Activated CD8-positive, alpha-beta T cell treated with anti-CD3 and anti-CD28 coated beads, Interleukin-2, amount 10 ng/mL, durations not matched to agents 7 days and 5 days (primary cell): ENCODE measurements at regions not wholly inside any gene's neighbourhood (a gene's known extent, or its start where the extent isn't known, plus 50 kb on each side); places are given as distances from the start of the nearest gene placed in this dataset.

Experiments
- ATAC-seq: fragments of 150-1000 bp; cut with Tn5 transposase; one replicate; pipeline ENCODE4 v1.10.0; 2021; ENCODE audit warnings: moderate library complexity
- CTCF ChIA-PET: fragments of 350-600 bp; sonication (Branson Sonifier 250); formaldehyde crosslinking; loops from one replicate; lab custom pipeline; 2021; ENCODE audit warnings: antibody characterized with exemption; lab: Charles Lee
- POLR2A ChIA-PET: fragments of 350-600 bp; sonication (Branson Sonifier 250); formaldehyde crosslinking; loops from one replicate; lab custom pipeline; 2021; ENCODE audit warnings: antibody characterized with exemption; lab: Charles Lee
- DNase-seq: peaks from one replicate; pipeline ENCODE4 v3.0.0-alpha.2; 2020
- H3K27ac Mint-ChIP-seq: one replicate; pipeline ENCODE4 v1.8.0; 2021; ENCODE audit warnings: mild to moderate bottlenecking, mixed read lengths
- H3K27me3 Mint-ChIP-seq: one replicate; pipeline ENCODE4 v1.8.0; 2021; ENCODE audit warnings: low read depth, mixed read lengths
- H3K36me3 Mint-ChIP-seq: one replicate; pipeline ENCODE4 v1.8.0; 2021; ENCODE audit warnings: low read depth, mixed read lengths
- H3K4me1 Mint-ChIP-seq: one replicate; pipeline ENCODE4 v1.8.0; 2021; ENCODE audit warnings: low read depth, mixed read lengths
- H3K4me3 Mint-ChIP-seq: one replicate; pipeline ENCODE4 v1.8.0; 2021; ENCODE audit warnings: mild to moderate bottlenecking, mixed read lengths
- H3K9me3 Mint-ChIP-seq: one replicate; pipeline ENCODE4 v1.8.0; 2022; ENCODE audit warnings: mixed read lengths; ENCODE audit not compliant: insufficient read depth

DNA sequence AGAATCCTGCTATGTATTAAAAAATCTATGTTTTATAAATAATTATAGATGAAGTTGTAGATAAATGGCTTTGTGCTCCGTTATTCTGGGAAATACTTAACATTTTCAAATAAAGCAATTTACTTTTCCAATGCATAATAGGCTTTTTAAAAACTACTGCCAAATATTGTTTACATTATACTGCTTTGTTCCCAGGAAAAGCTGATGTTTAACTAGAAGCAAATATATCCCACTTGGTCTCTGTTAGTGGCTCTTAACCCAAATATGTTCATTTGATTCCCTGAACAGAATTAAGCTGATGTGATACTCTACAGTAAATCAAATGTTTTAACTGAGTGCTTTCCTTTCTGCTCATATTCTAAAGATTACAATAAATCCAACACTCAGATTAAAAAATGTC lies 326.3 kb downstream of the SLCO4C1 start:
- no peaks in the 10 kb centered on the region for H3K36me3 Mint-ChIP-seq
- no peak overlapping the region for H3K27ac Mint-ChIP-seq
- no peak overlapping the region for H3K4me3 Mint-ChIP-seq
- DNase-seq (no peak), ATAC-seq (no peak)
- H3K9me3 Mint-ChIP-seq: no peaks in the 10 kb centered on the region
- H3K27me3 Mint-ChIP-seq: no peaks in the 10 kb centered on the region
- CTCF ChIA-PET: no interaction called here
- H3K4me1 Mint-ChIP-seq: no peaks in the 10 kb centered on the region
- POLR2A ChIA-PET: no interaction called here

DNA sequence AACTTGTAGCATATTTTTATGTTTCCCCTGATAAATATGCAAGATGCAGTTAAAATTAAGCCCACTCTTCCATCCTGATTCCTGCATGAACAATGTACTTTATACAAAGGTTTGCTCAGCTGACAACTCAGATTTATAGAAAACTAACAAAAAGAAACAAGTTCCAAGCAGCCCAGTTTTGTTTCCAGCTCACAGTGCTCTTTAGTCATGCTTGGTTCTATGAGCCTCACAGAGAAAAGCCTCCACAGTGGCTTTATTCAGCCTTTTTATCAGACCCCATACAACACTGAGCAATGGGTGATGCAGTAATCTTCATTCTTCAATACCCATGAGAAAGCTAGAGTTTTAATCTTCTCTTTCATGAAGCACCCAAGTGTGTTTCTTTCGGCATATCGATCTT lies 329.6 kb downstream of the SLCO4C1 start:
- H3K36me3 Mint-ChIP-seq: no peaks in the 10 kb centered on the region
- POLR2A ChIA-PET: interaction anchor here (0.6 kb wide), 1 partner anchor 313 kb away, joined by 3 read pairs; no protein-coding TSS in a partner anchor
- no peaks in the 10 kb centered on the region for H3K9me3 Mint-ChIP-seq
- CTCF ChIA-PET: no interaction called here
- no peaks in the 10 kb centered on the region for H3K27me3 Mint-ChIP-seq
- no peak for DNase-seq
- no peak for ATAC-seq
- H3K4me1 Mint-ChIP-seq: no peaks in the 10 kb centered on the region
- H3K27ac Mint-ChIP-seq: no peak overlapping the region
- no peak overlapping the region for H3K4me3 Mint-ChIP-seq

DNA sequence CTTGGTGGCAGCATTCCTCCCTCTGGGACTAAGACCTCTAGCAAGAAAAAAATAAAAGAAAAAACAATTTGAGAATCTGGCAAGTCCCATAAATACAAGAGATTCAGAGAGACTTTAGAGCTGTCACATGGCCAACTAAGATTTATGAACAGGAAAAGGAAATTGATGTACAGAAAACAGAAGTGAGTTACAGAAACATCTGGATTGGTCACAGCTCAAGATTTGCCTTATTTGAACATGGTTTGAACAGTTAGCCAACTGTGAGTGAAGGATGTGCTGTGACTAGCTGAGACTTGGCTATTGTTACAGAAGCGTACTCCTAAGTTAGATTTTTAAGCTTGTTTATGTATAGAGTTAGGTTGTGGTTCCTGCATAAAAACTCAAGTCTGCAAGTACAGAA lies 340.2 kb downstream of the SLCO4C1 start:
- DNase-seq (no peak), ATAC-seq (no peak)
- ChIA-PET POLR2A (no interaction called here), CTCF (no interaction called here)
- Mint-ChIP-seq H3K27ac (no peak overlapping the region), H3K9me3 (no peaks in the 10 kb centered on the region), H3K36me3 (no peaks in the 10 kb centered on the region), H3K4me1 (no peaks in the 10 kb centered on the region), H3K27me3 (no peaks in the 10 kb centered on the region), H3K4me3 (no peak overlapping the region)

DNA sequence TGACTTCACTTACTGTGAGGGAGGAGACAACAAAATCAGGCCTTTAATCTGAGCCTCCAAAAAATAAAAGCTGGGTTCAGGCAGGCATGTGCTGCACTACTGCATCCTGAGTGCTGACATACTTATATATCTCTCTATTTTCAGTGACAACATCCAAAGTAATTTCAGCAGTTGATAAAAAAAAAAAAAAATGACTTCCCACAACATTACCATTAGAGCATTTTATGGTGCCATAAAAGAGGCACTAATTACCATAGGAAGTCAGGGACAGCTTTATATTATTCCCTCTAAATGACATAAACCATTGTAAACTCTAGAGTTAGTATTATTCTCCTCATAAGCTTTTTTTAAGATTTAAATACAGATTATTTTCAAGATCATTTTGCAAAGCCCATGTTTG lies 346.1 kb downstream of the SLCO4C1 start:
- ATAC-seq: no peak
- Mint-ChIP-seq H3K4me3 (no peak overlapping the region), H3K4me1 (no peaks in the 10 kb centered on the region), H3K36me3 (no peaks in the 10 kb centered on the region), H3K27me3 (no peaks in the 10 kb centered on the region), H3K9me3 (no peaks in the 10 kb centered on the region), H3K27ac (no peak overlapping the region)
- no peak for DNase-seq
- POLR2A ChIA-PET: no interaction called here
- CTCF ChIA-PET: no interaction called here

DNA sequence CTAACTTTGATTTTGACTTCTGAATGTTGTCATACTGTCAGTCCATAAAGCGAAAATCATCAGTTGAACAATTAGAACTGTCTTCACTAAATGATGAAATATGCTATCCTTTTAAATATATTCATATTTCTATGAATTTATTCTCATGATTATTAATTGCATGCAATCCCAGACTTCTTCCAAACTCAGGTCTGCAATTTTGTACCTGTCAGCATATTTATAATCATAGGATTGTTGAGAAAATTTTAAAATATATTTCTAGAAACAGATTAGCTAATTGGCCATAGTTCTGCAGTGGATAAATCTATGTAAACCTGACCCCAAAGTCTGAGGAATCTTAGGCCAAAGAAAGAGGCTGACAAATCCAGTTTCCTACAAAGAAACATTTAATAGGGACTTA lies 347.5 kb downstream of the SLCO4C1 start:
- ATAC-seq: no peak
- H3K27ac Mint-ChIP-seq: no peak overlapping the region

DNA sequence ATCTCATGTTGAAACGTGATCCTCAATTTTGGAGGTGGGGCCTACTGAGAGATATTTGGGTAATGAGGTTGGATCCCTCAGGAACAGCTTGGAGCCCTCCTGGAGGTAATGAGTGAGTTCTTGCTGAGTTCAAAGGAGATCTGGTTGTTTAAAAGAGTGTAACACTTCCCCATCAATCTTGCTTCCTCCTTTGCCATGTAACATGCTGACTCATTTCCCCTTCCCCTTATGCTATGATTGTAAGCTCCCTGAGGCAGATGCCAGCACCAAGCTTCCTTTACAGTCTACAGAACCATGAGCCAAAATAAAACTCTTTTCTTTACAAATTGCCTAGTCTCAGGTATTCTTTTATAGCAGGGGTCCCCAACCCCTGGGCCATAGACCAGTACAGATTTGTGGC lies 352.3 kb downstream of the SLCO4C1 start:
- ChIA-PET POLR2A (no interaction called here), CTCF (interaction anchor here (2.6 kb wide), 1 partner anchor 211 kb away, joined by 7 read pairs; no protein-coding TSS in a partner anchor)
- Mint-ChIP-seq H3K27me3 (no peaks in the 10 kb centered on the region), H3K27ac (no peak overlapping the region), H3K9me3 (no peaks in the 10 kb centered on the region), H3K36me3 (no peaks in the 10 kb centered on the region), H3K4me3 (no peak overlapping the region), H3K4me1 (peaks cover 4% of the 10 kb centered on the region)
- no peak for DNase-seq
- ATAC-seq: no peak

More for the DNA sequence above, 347.5 kb downstream of the SLCO4C1 start:
- H3K4me3 Mint-ChIP-seq: no peak overlapping the region
- POLR2A ChIA-PET: no interaction called here
- peaks cover 3% of the 10 kb centered on the region for H3K4me1 Mint-ChIP-seq
- no peaks in the 10 kb centered on the region for H3K9me3 Mint-ChIP-seq
- DNase-seq: no peak
- CTCF ChIA-PET: no interaction called here
- no peaks in the 10 kb centered on the region for H3K27me3 Mint-ChIP-seq
- no peaks in the 10 kb centered on the region for H3K36me3 Mint-ChIP-seq

DNA sequence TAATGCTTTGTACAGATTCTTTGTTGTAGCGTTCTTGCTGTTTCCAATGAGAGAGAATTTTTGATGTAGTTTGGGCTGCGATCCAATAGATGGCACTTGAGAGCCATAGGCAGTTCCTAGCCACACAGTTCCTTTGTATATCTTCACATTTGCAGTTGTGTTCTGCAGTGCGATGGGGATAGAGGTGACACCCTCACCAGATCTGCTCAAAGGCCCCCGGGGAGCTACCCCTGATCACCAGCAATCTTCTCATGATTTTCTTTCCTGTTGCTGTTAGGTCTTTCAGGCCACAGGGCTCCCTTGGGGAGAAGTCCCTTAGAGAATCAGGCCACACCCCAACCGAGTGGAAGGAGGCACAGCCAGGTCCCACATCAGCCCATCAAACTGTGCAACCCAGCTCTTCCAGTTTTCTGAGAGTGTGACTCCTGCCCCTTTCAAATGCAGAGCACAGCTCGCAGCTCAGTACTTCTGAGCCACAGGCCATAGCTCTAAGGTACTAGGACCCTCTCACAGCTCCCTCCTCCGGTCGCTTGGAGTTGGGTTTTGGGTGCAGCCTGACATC lies 353.7 kb downstream of the SLCO4C1 start:
- H3K9me3 Mint-ChIP-seq: no peaks in the 10 kb centered on the region
- no peak overlapping the region for H3K4me3 Mint-ChIP-seq
- no peak for ATAC-seq
- peaks cover 4% of the 10 kb centered on the region for H3K4me1 Mint-ChIP-seq
- no peaks in the 10 kb centered on the region for H3K36me3 Mint-ChIP-seq
- ChIA-PET CTCF (interaction anchor here (0.9 to 2.6 kb wide), 3 partner anchors 9 to 212 kb away, joined by 6 to 7 read pairs (median 7); no protein-coding TSS in a partner anchor), POLR2A (no interaction called here)
- no peak overlapping the region for H3K27ac Mint-ChIP-seq
- no peaks in the 10 kb centered on the region for H3K27me3 Mint-ChIP-seq
- peak; percentile 25 for DNase-seq

DNA sequence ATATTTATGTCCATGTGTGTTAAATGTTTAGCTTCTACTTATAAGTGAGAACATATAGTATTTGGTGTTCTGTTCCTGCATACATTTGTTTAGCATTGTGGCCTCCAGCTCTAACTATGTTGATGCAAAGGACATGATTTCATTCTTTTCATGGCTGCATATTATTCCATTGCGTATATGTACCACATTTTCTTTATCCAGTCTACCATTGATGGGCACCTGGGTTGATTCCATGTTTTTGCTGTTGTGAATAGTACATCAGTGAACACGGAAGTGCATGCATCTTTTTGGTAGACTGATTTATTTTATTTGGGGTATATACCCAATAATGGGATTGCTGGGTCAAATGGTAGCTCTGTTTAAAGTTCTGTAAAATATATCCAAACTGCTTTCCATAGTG lies 359.0 kb downstream of the SLCO4C1 start:
- H3K36me3 Mint-ChIP-seq: no peaks in the 10 kb centered on the region
- ChIA-PET CTCF (no interaction called here), POLR2A (no interaction called here)
- H3K4me3 Mint-ChIP-seq: no peak overlapping the region
- ATAC-seq (no peak), DNase-seq (no peak)
- no peaks in the 10 kb centered on the region for H3K9me3 Mint-ChIP-seq
- H3K4me1 Mint-ChIP-seq: no peaks in the 10 kb centered on the region
- no peak overlapping the region for H3K27ac Mint-ChIP-seq
- H3K27me3 Mint-ChIP-seq: no peaks in the 10 kb centered on the region

DNA sequence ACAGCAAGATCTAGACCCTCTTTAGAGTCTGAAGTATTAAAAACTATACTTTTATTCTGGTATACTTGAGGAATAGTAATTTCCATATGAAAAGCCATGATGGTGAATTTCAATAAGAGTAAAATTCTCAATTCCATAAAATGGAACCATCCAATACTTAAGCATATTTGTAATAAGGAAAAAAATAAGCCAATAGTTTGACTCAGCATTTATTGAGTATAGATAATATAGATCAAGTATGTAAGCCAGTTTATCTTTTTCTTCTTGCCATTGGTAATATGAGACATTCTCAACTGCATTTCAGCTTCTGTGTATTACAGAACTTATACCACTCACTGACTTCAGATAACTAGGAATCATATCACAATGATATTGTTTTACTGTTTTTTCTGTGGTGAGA lies 361.0 kb downstream of the SLCO4C1 start:
- POLR2A ChIA-PET: no interaction called here
- ATAC-seq (no peak), DNase-seq (no peak)
- H3K9me3 Mint-ChIP-seq: no peaks in the 10 kb centered on the region
- CTCF ChIA-PET: no interaction called here
- no peaks in the 10 kb centered on the region for H3K27me3 Mint-ChIP-seq
- no peaks in the 10 kb centered on the region for H3K4me1 Mint-ChIP-seq
- no peak overlapping the region for H3K4me3 Mint-ChIP-seq
- no peak overlapping the region for H3K27ac Mint-ChIP-seq
- no peaks in the 10 kb centered on the region for H3K36me3 Mint-ChIP-seq

DNA sequence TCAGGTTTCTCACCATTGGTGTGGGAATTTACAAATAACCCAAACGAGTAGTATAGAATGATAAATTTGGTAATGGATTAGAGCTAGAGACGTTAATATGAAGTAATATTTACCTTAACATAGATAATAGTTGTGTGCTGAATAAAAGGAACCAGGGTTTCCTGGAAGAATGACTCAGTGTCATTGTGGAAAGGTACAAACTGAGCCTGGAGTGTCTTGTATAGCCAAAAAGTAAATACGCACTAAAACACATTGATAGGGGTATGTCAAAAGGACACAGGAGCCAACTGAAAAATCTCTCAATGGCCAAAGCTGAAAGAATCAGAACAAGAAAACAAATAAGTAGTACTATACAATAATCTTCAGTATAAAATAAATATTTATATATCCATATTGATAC lies 363.5 kb downstream of the SLCO4C1 start:
- Mint-ChIP-seq H3K9me3 (no peaks in the 10 kb centered on the region), H3K27ac (no peak overlapping the region), H3K4me3 (no peak overlapping the region), H3K27me3 (no peaks in the 10 kb centered on the region), H3K36me3 (no peaks in the 10 kb centered on the region), H3K4me1 (no peaks in the 10 kb centered on the region)
- ATAC-seq (no peak), DNase-seq (no peak)
- ChIA-PET CTCF (no interaction called here), POLR2A (no interaction called here)

DNA sequence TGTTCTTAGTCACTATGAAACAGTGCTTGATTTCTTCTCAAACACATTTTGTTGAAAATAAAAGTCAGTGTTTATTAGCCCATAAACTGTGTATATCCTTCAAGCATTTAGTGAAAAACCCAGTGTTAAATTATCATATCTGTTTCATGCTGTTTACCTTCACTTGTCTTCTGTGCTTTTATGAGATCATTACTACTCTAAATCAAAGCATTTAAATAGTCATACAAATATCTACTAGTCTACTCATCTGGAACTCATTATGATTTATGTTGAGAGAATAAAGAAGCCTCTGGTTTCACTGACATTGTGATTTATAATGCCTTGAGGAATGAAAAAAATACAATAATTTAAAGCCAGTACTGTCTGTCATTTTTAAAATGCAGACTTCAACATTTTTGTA lies 366.5 kb downstream of the SLCO4C1 start:
- Mint-ChIP-seq H3K36me3 (no peaks in the 10 kb centered on the region), H3K4me3 (no peak overlapping the region), H3K27ac (no peak overlapping the region), H3K27me3 (no peaks in the 10 kb centered on the region), H3K4me1 (no peaks in the 10 kb centered on the region), H3K9me3 (peaks cover 9% of the 10 kb centered on the region)
- no peak for ATAC-seq
- POLR2A ChIA-PET: no interaction called here
- CTCF ChIA-PET: no interaction called here
- no peak for DNase-seq

DNA sequence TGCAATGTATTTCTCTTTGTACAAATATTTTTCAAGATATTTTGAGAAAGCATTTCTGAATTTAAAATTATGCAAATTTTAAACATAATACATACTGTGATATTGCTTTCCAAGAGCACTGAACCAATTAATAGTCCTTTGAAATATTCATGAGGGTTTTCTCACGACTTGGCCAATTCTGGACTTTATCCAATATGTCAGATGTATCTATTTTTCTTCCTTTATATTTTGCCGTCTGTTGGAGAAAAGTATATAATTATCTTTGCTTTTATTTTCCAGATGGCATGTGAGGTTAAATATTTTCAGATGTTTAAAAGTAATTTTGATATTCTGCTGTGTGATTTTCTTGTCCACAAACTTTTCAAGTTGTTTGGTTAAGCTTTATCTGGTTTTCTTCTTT lies 378.9 kb downstream of the SLCO4C1 start:
- H3K36me3 Mint-ChIP-seq: no peaks in the 10 kb centered on the region
- no peaks in the 10 kb centered on the region for H3K27me3 Mint-ChIP-seq
- no peak for ATAC-seq
- no peak for DNase-seq
- ChIA-PET POLR2A (no interaction called here), CTCF (no interaction called here)
- no peak overlapping the region for H3K27ac Mint-ChIP-seq
- H3K4me1 Mint-ChIP-seq: no peaks in the 10 kb centered on the region
- peaks cover 11% of the 10 kb centered on the region for H3K9me3 Mint-ChIP-seq
- no peak overlapping the region for H3K4me3 Mint-ChIP-seq

DNA sequence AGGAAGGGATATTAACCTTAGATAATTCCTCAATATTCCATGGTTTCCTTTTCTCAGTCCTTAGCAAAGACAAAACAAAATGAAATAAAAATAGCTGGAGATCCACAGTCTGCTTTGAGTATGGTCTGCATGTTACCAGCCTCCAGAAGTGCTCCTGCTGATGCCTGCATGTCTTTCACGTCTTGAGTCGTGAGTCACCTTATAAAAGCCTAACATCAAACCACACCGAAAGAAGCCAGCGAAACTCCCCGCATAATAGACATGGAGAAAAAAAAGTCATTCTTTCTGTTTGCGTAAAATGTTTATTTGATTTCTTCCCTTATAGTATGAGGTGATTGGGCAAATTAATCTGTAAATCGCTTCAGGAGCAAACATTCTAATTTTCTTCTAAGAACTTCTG lies 380.5 kb downstream of the SLCO4C1 start:
- Mint-ChIP-seq H3K4me3 (no peak overlapping the region), H3K27ac (no peak overlapping the region), H3K36me3 (no peaks in the 10 kb centered on the region), H3K27me3 (no peaks in the 10 kb centered on the region), H3K9me3 (peaks cover 15% of the 10 kb centered on the region), H3K4me1 (no peaks in the 10 kb centered on the region)
- DNase-seq (no peak), ATAC-seq (no peak)
- ChIA-PET CTCF (no interaction called here), POLR2A (no interaction called here)
